ENCODE measurements at regions not wholly inside any gene's neighbourhood (a gene's known extent, or its start where the extent isn't known, plus 50 kb on each side); places are given as distances from the start of the nearest gene placed in this dataset.

GRCh38 chr6:140178935-140179334 lies 804.5 kb upstream of the CITED2 start:
- peak; percentile 83 for DNase-seq (ENCODE audit: low read depth)
- TF ChIP-seq CTCF (IDR thresholded peaks at IDR 0.05; ENCODE audit: insufficient read depth, low read length), result no peak
- H3K4me3 ChIP-seq (ENCODE audit: low read depth, low read length), result no peak overlapping the region

GRCh38 chr6:140178520-140178919 lies 804.1 kb upstream of the CITED2 start:
- H3K4me3 ChIP-seq (ENCODE audit: low read depth, low read length), result no peak overlapping the region
- peak; percentile 92 for DNase-seq (ENCODE audit: low read depth)
- TF ChIP-seq CTCF (IDR thresholded peaks at IDR 0.05; ENCODE audit: insufficient read depth, low read length), result no peak

GRCh38 chr6:140176306-140176705 lies 801.9 kb upstream of the CITED2 start:
- no peak for TF ChIP-seq CTCF (IDR thresholded peaks at IDR 0.05; ENCODE audit: insufficient read depth, low read length)
- no peak overlapping the region for H3K4me3 ChIP-seq (ENCODE audit: low read depth, low read length)
- no peak for DNase-seq (ENCODE audit: low read depth)

- no peak for DNase-seq (ENCODE audit: low read depth)
- TF ChIP-seq CTCF (IDR thresholded peaks at IDR 0.05; ENCODE audit: insufficient read depth, low read length), result no peak
- no peak overlapping the region for H3K4me3 ChIP-seq (ENCODE audit: low read depth, low read length)
These were observed 801.0 kb upstream of the CITED2 start for GRCh38 chr6:140175486-140175885.

GRCh38 chr6:140174524-140174923 lies 800.1 kb upstream of the CITED2 start:
- DNase-seq (ENCODE audit: low read depth), result peak; percentile 93
- TF ChIP-seq CTCF (IDR thresholded peaks at IDR 0.05; ENCODE audit: insufficient read depth, low read length), result no peak
- no peak overlapping the region for H3K4me3 ChIP-seq (ENCODE audit: low read depth, low read length)

GRCh38 chr6:140168365-140168764 lies 793.9 kb upstream of the CITED2 start:
- TF ChIP-seq CTCF (IDR thresholded peaks at IDR 0.05; ENCODE audit: insufficient read depth, low read length), result no peak
- no peak for DNase-seq (ENCODE audit: low read depth)
- H3K4me3 ChIP-seq (ENCODE audit: low read depth, low read length), result no peak overlapping the region

GRCh38 chr6:140160909-140161308 lies 786.5 kb upstream of the CITED2 start:
- DNase-seq (ENCODE audit: low read depth), result no peak
- no peak overlapping the region for H3K4me3 ChIP-seq (ENCODE audit: low read depth, low read length)
- TF ChIP-seq CTCF (IDR thresholded peaks at IDR 0.05; ENCODE audit: insufficient read depth, low read length), result no peak
